Panc1 (cell line): ENCODE measurements at regions not wholly inside any gene's neighbourhood (a gene's known extent, or its start where the extent isn't known, plus 50 kb on each side); places are given as distances from the start of the nearest gene placed in this dataset.

Experiments
- ATAC-seq: fragments of 200-7000 bp; cut with Tn5 transposase; 2 replicates; pipeline ENCODE4 v1.9.1; 2020; ENCODE audit warnings: mild to moderate bottlenecking, moderate library complexity
- BruUV-seq: library from RNA; stranded (reverse); fragments of 400-500 nt; replicated peaks from 2 replicates; lab custom pipeline; 2021; lab: Mats Ljungman, UMichigan
- CTCF ChIA-PET: fragments of 300-600 bp; sonication (Branson Sonifier 250); formaldehyde crosslinking; loops from one replicate; lab custom pipeline; 2022; ENCODE audit warnings: antibody characterized with exemption; lab: Charles Lee
- POLR2A ChIA-PET: fragments of 300-600 bp; sonication (Branson Sonifier 250); formaldehyde crosslinking; loops from one replicate; lab custom pipeline; 2022; ENCODE audit warnings: antibody characterized with exemption; lab: Charles Lee
- DNase-seq: peaks from one replicate; pipeline ENCODE4 v3.0.0-alpha.2; 2010; ENCODE audit warnings: low read depth, low spot score
- H3K27ac ChIP-seq: 2 replicates; pipeline ENCODE4 v1.5.1; 2011; ENCODE audit warnings: mild to moderate bottlenecking, low read length, inconsistent platforms
- H3K27me3 ChIP-seq: fragments of 200-500 bp; sonication (Bioruptor generic); 2 replicates; pipeline ENCODE4 v1.6.0; 2014; ENCODE audit warnings: low read length, inconsistent platforms; ENCODE audit not compliant: control insufficient read depth, insufficient read depth
- H3K36me3 ChIP-seq: fragments of 200-500 bp; sonication (Bioruptor generic); 2 replicates; pipeline ENCODE4 v1.5.1; 2014; ENCODE audit warnings: inconsistent platforms, mild to moderate bottlenecking, low read length, moderate library complexity; ENCODE audit not compliant: control insufficient read depth, insufficient read depth
- H3K4me1 ChIP-seq: 2 replicates; pipeline ENCODE4 v1.5.1; 2011; ENCODE audit warnings: inconsistent platforms, mild to moderate bottlenecking, low read length, moderate library complexity; ENCODE audit not compliant: control insufficient read depth, insufficient read depth
- H3K4me3 ChIP-seq, 2 experiments: 2 replicates each; pipeline ENCODE4 v1.5.1; 2011 to 2012; ENCODE audit warnings: low read depth in 2 of 2, low read length in 2 of 2, mild to moderate bottlenecking in 2 of 2, inconsistent platforms in 1 of 2, moderate library complexity in 1 of 2
- H3K9me3 ChIP-seq: fragments of 200-500 bp; sonication (Bioruptor generic); 2 replicates; pipeline ENCODE4 v1.5.1; 2014; ENCODE audit warnings: low read depth, mild to moderate bottlenecking, inconsistent platforms, low read length, moderate library complexity; ENCODE audit not compliant: control insufficient read depth, insufficient read depth
- CTCF ChIP-seq: fragments of 450-650 bp; IDR thresholded peaks from 2 replicates; pipeline ENCODE4 v1.5.1; 2017; ENCODE audit warnings: mild to moderate bottlenecking
- POLR2AphosphoS5 ChIP-seq: IDR thresholded peaks from 2 replicates; pipeline ENCODE4 v1.6.1; 2012; ENCODE audit warnings: mild to moderate bottlenecking, low read depth, low read length, moderate library complexity
- REST ChIP-seq, 2 experiments: IDR thresholded peaks; 2 replicates each; pipeline ENCODE4 v1.6.1; 2011 to 2012; ENCODE audit warnings: low read depth in 2 of 2, control low read depth in 1 of 2, low read length in 1 of 2, mild to moderate bottlenecking in 1 of 2, moderate library complexity in 1 of 2; ENCODE audit not compliant: insufficient read depth in 1 of 2
- SIN3A ChIP-seq: IDR thresholded peaks from 2 replicates; pipeline ENCODE4 v1.6.1; 2012; ENCODE audit warnings: low read depth, mild to moderate bottlenecking, low read length, moderate library complexity, borderline replicate concordance; ENCODE audit not compliant: insufficient read depth
- TCF7L2 ChIP-seq: IDR thresholded peaks from 2 replicates; pipeline ENCODE4 v1.6.1; 2011; ENCODE audit warnings: mild to moderate bottlenecking, low read depth, low read length, inconsistent platforms
- in situ Hi-C: cut with HindIII; loops from 2 replicates; pipeline ENCODE4 v1.10.0; 2016; ENCODE audit warnings: low sequenced_read_pairs, low pct_unique_long_range_greater_than_20kb
- intact Hi-C: fragments of 100-400 bp; cut with micrococcal nuclease; formaldehyde crosslinking; loops from one replicate; pipeline ENCODE4 v1.10.0; 2022; ENCODE audit not compliant: unreplicated experiment

- no peak for DNase-seq
- Histone ChIP-seq H3K4me3 (no peak overlapping the region), H3K36me3 (no peaks in the 10 kb centered on the region), H3K4me1 (no peaks in the 10 kb centered on the region), H3K27me3 (no peaks in the 10 kb centered on the region), H3K27ac (no peak overlapping the region), H3K9me3 (no peaks in the 10 kb centered on the region)
- intact Hi-C loops: no loop called here
- in situ Hi-C loops: no loop called here
- POLR2A ChIA-PET: no interaction called here
- no peak for ATAC-seq
- TF ChIP-seq CTCF (no peak), TCF7L2 (no peak), REST (IDR thresholded peaks at IDR 0.05; ENCODE audit: insufficient read depth in 1 of 2, low read depth in 2 of 2, low read length in 1 of 2) (no peak), POLR2AphosphoS5 (no peak), SIN3A (no peak)
- CTCF ChIA-PET: no interaction called here
- no TSS peak for BruUV-seq
Measured at GRCh38 chr6:54474898-54475297, 166.7 kb downstream of the TINAG start.

DNA sequence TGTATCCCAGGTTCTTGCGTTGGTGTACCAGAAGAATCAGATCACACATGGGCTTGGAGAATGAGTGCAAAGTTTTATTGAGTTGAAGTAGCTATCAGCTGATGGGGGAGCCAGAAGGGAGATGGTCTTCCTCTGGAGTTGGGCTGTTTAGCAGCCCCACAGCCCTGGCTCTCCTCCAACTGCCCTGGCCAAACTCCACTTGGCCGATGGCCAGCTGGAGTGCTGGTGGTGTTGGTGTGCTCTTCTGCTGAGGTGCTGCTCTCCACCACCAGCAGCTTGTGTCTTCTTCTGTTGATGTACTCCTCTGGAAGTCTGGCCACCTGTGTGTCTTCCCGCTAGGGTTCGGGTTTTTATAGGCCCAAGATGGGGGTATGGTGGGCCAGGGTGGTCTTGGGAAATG is 172.8 kb downstream of the TINAG start:
- Histone ChIP-seq H3K27me3 (no peaks in the 10 kb centered on the region), H3K4me1 (no peaks in the 10 kb centered on the region), H3K9me3 (no peaks in the 10 kb centered on the region; the same call in 1 of the 2 replicates), H3K27ac (no peak overlapping the region), H3K36me3 (no peaks in the 10 kb centered on the region), H3K4me3 (no peak overlapping the region)
- in situ Hi-C loops (no loop called here), intact Hi-C loops (no loop called here)
- DNase-seq: no peak
- BruUV-seq: no TSS peak
- POLR2A ChIA-PET: no interaction called here
- CTCF ChIA-PET: no interaction called here
- ATAC-seq: no peak
- TF ChIP-seq SIN3A: no peak
- no peak for TF ChIP-seq POLR2AphosphoS5
- TF ChIP-seq CTCF: no peak
- no peak for TF ChIP-seq TCF7L2
- TF ChIP-seq REST (IDR thresholded peaks at IDR 0.05; ENCODE audit: insufficient read depth in 1 of 2, low read depth in 2 of 2, low read length in 1 of 2): no peak
